SK-N-SH treated with all-trans-retinoic acid at 6 μM for 48 hours (cell line): ENCODE measurements at regions not wholly inside any gene's neighbourhood (a gene's known extent, or its start where the extent isn't known, plus 50 kb on each side); places are given as distances from the start of the nearest gene placed in this dataset.

Experiments
- ATAC-seq: fragments of 200-7000 bp; cut with Tn5 transposase; 3 replicates; pipeline ENCODE4 v1.9.1; 2020; ENCODE audit warnings: mild to moderate bottlenecking, moderate library complexity
- ARNTL ChIP-seq: fragments of 450-650 bp; formaldehyde crosslinking; IDR thresholded peaks from 2 replicates; pipeline ENCODE4 v1.5.0; 2020; ENCODE audit warnings: low read depth, mild to moderate bottlenecking, moderate library complexity, borderline replicate concordance
- BACH2 ChIP-seq: fragments of 250-450 bp; sonication (Bioruptor Pico); IDR thresholded peaks from 2 replicates; pipeline ENCODE4 v1.9.0; 2021; ENCODE audit warnings: mild to moderate bottlenecking, borderline replicate concordance
- CSDC2 ChIP-seq: fragments of 250-450 bp; sonication (Bioruptor Pico); IDR thresholded peaks from 2 replicates; pipeline ENCODE4 v1.5.0; 2020; ENCODE audit warnings: mild to moderate bottlenecking, moderate library complexity
- ISL1 ChIP-seq: fragments of 250-450 bp; sonication (Bioruptor Pico); IDR thresholded peaks from 2 replicates; pipeline ENCODE4 v2.1.2; 2022; ENCODE audit warnings: mild to moderate bottlenecking, moderate library complexity
- OSR1 ChIP-seq: fragments of 250-450 bp; sonication (Bioruptor Pico); IDR thresholded peaks from 2 replicates; pipeline ENCODE4 v1.8.0; 2022; ENCODE audit warnings: moderate library complexity, mild to moderate bottlenecking, inconsistent platforms
- PPARA ChIP-seq: fragments of 250-450 bp; sonication (Bioruptor Pico); IDR thresholded peaks from 2 replicates; pipeline ENCODE4 v1.5.0; 2020; ENCODE audit warnings: mild to moderate bottlenecking, borderline replicate concordance
- RARB ChIP-seq: fragments of 250-450 bp; sonication (Bioruptor Pico); IDR thresholded peaks from 2 replicates; pipeline ENCODE4 v1.8.0; 2021; ENCODE audit warnings: mild to moderate bottlenecking, moderate library complexity
- SNAI2 ChIP-seq: fragments of 250-450 bp; sonication (Bioruptor Pico); IDR thresholded peaks from 2 replicates; pipeline ENCODE4 v1.5.0; 2020; ENCODE audit warnings: mild to moderate bottlenecking, moderate library complexity
- TCF4 ChIP-seq: fragments of 250-450 bp; sonication (Bioruptor Pico); IDR thresholded peaks from 2 replicates; pipeline ENCODE4 v1.8.0; 2021; ENCODE audit warnings: mild to moderate bottlenecking, moderate library complexity, borderline replicate concordance
- TOX ChIP-seq: fragments of 250-450 bp; sonication (Bioruptor Pico); IDR thresholded peaks from 2 replicates; pipeline ENCODE4 v1.8.0; 2021; ENCODE audit warnings: mild to moderate bottlenecking, moderate library complexity, borderline replicate concordance
- ZC3H10 ChIP-seq: fragments of 250-450 bp; sonication (Bioruptor Pico); IDR thresholded peaks from 2 replicates; pipeline ENCODE4 v1.5.1; 2021; ENCODE audit warnings: mild to moderate bottlenecking, moderate library complexity
- ZFP3 ChIP-seq: fragments of 250-450 bp; sonication (Bioruptor Pico); IDR thresholded peaks from 2 replicates; pipeline ENCODE4 v1.5.0; 2020; ENCODE audit warnings: mild to moderate bottlenecking, moderate library complexity
- ZFP30 ChIP-seq: fragments of 450-650 bp; formaldehyde crosslinking; IDR thresholded peaks from 2 replicates; pipeline ENCODE4 v1.5.0; 2022; ENCODE audit warnings: mild to moderate bottlenecking, moderate library complexity
- ZNF565 ChIP-seq: fragments of 450-650 bp; formaldehyde crosslinking; conservative IDR thresholded peaks from 2 replicates; pipeline ENCODE4 v1.5.0; 2020; ENCODE audit warnings: low read depth, mild to moderate bottlenecking, moderate library complexity
- ZNF70 ChIP-seq: fragments of 450-650 bp; formaldehyde crosslinking; IDR thresholded peaks from 2 replicates; pipeline ENCODE4 v1.5.0; 2020; ENCODE audit warnings: mild to moderate bottlenecking, moderate library complexity
- ZNF8 ChIP-seq: fragments of 450-650 bp; formaldehyde crosslinking; IDR thresholded peaks from 2 replicates; pipeline ENCODE4 v1.5.0; 2020; ENCODE audit warnings: mild to moderate bottlenecking, moderate library complexity
- TF ChIP-seq, protein P1 (sequence below): fragments of 250-450 bp; sonication (Bioruptor Pico); IDR thresholded peaks from 2 replicates; pipeline ENCODE4 v1.5.1; 2020; ENCODE audit warnings: low read depth, mild to moderate bottlenecking, moderate library complexity
- TF ChIP-seq, protein P2 (sequence below): fragments of 250-450 bp; sonication (Bioruptor Pico); IDR thresholded peaks from 2 replicates; pipeline ENCODE4 v1.5.1; 2021; ENCODE audit warnings: mild to moderate bottlenecking, moderate library complexity
- TF ChIP-seq, protein P3 (sequence below): fragments of 250-450 bp; sonication (Bioruptor Pico); IDR thresholded peaks from 2 replicates; pipeline ENCODE4 v1.5.0; 2020; ENCODE audit warnings: mild to moderate bottlenecking, moderate library complexity
- TF ChIP-seq, protein P4 (sequence below): fragments of 250-450 bp; sonication (Bioruptor Pico); IDR thresholded peaks from 2 replicates; pipeline ENCODE4 v1.8.0; 2021; ENCODE audit warnings: low read depth, mild to moderate bottlenecking, moderate library complexity, borderline replicate concordance
- TF ChIP-seq, protein P5 (sequence below): fragments of 250-450 bp; sonication (Bioruptor Pico); IDR thresholded peaks from 2 replicates; pipeline ENCODE4 v1.8.0; 2020; ENCODE audit warnings: mild to moderate bottlenecking, moderate library complexity, borderline replicate concordance

DNA sequence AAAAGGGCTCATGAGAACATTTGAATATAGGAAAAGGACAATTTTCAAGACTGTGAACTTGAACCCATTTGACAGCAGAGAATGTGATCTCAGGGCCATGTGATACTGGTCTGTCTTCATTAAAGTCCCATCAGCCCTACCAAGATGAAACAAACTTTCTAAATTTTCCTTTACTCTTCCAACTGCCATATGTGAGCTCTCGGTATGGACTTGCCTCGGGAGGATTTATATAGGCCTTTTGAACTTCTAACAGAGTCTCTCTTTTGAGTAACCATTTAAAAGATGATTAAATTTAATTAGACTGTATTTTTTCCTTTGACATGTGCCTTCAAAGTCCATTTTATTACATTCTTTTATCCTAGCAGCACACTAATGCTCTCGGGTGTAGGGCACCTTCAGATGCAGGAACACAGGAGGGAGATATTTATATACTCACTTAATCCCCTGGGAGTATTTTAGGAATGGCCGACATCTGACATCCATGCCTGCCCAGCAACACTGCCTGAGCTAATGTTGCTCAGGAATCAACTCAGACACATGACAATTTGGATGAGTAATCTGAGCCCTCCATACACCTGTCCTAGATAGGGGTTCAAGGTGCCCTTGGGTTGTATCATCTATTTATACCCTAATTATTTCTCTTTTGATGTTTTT is 155.0 kb downstream of the SLC7A11 start:
- no peak for ATAC-seq
- TF ChIP-seq ISL1 (CRISPR knock-in tag) (no peak), ZFP30 (CRISPR knock-in tag) (no peak), SNAI2 (no peak), BACH2 (CRISPR knock-in tag) (no peak), ZNF70 (no peak), PPARA (no peak), ZFP3 (CRISPR knock-in tag) (no peak)

DNA sequence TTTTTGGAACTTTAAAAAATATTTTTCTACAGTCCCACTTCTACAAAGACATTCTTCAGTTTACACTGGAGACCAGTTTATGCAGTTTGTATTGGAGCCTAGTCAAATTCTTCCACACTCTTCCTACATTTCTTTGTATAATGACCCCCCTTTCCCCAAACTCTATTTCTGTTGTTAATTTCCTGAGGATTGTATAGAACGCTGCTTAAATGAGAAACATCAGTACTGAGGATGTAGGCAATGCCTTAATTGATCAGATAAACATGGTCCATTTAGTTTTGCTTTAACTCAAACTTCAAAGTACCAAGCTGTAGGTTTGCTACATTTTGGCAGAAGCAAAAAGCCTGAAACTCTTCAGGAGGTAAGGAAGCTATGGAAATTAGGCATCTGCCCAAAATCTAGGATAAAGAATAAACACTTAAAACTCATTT is 155.5 kb downstream of the SLC7A11 start:
- ATAC-seq: peak; percentile 17; the same call in 1 of the 3 replicates

DNA sequence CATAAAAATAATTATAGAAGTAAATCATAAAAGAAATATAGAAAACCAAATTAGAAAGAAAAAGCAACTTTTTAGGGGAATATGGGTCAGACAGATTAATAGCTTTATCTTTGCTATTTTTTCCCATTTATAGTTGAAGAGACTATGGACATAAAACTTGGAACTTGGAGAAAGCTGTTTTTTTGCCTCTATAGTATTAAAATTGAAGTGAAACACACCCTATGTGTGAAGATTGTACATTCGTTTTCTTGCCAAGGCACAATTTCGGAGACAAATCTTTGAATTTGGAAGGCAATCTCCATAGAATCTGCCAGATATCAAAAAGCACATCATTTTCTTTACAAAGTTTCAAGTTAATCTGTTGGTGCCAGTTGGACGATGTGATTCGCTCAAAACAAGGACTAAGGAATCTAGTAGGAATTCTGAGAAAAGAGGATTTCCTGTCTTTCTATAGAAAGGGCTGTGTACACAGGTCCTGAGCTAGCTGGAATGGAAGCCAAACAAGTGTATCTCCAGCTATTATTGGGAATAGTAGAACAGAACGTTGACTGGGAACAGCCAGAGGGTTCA is 156.3 kb downstream of the SLC7A11 start:
- ATAC-seq: no peak
- TF ChIP-seq OSR1 (CRISPR knock-in tag): no peak
- TF ChIP-seq, protein P1, sequence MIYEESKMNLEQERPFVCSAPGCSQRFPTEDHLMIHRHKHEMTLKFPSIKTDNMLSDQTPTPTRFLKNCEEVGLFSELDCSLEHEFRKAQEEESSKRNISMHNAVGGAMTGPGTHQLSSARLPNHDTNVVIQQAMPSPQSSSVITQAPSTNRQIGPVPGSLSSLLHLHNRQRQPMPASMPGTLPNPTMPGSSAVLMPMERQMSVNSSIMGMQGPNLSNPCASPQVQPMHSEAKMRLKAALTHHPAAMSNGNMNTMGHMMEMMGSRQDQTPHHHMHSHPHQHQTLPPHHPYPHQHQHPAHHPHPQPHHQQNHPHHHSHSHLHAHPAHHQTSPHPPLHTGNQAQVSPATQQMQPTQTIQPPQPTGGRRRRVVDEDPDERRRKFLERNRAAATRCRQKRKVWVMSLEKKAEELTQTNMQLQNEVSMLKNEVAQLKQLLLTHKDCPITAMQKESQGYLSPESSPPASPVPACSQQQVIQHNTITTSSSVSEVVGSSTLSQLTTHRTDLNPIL (CRISPR knock-in tag): no peak
- no peak for TF ChIP-seq TOX
- TF ChIP-seq TCF4 (CRISPR knock-in tag): no peak
- TF ChIP-seq ZNF565 (CRISPR knock-in tag): no peak
- TF ChIP-seq, protein P2, sequence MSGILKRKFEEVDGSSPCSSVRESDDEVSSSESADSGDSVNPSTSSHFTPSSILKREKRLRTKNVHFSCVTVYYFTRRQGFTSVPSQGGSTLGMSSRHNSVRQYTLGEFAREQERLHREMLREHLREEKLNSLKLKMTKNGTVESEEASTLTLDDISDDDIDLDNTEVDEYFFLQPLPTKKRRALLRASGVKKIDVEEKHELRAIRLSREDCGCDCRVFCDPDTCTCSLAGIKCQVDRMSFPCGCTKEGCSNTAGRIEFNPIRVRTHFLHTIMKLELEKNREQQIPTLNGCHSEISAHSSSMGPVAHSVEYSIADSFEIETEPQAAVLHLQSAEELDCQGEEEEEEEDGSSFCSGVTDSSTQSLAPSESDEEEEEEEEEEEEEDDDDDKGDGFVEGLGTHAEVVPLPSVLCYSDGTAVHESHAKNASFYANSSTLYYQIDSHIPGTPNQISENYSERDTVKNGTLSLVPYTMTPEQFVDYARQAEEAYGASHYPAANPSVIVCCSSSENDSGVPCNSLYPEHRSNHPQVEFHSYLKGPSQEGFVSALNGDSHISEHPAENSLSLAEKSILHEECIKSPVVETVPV (CRISPR knock-in tag): no peak
- TF ChIP-seq ZFP30 (CRISPR knock-in tag): no peak
- TF ChIP-seq, protein P3, sequence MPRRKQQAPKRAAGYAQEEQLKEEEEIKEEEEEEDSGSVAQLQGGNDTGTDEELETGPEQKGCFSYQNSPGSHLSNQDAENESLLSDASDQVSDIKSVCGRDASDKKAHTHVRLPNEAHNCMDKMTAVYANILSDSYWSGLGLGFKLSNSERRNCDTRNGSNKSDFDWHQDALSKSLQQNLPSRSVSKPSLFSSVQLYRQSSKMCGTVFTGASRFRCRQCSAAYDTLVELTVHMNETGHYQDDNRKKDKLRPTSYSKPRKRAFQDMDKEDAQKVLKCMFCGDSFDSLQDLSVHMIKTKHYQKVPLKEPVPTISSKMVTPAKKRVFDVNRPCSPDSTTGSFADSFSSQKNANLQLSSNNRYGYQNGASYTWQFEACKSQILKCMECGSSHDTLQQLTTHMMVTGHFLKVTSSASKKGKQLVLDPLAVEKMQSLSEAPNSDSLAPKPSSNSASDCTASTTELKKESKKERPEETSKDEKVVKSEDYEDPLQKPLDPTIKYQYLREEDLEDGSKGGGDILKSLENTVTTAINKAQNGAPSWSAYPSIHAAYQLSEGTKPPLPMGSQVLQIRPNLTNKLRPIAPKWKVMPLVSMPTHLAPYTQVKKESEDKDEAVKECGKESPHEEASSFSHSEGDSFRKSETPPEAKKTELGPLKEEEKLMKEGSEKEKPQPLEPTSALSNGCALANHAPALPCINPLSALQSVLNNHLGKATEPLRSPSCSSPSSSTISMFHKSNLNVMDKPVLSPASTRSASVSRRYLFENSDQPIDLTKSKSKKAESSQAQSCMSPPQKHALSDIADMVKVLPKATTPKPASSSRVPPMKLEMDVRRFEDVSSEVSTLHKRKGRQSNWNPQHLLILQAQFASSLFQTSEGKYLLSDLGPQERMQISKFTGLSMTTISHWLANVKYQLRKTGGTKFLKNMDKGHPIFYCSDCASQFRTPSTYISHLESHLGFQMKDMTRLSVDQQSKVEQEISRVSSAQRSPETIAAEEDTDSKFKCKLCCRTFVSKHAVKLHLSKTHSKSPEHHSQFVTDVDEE: no peak
- no peak for TF ChIP-seq ARNTL (CRISPR knock-in tag)
- no peak for TF ChIP-seq ZC3H10
- TF ChIP-seq SNAI2: no peak
- no peak for TF ChIP-seq CSDC2 (CRISPR knock-in tag)
- no peak for TF ChIP-seq ZFP3 (CRISPR knock-in tag)
- TF ChIP-seq ZNF70: no peak
- TF ChIP-seq, protein P4, sequence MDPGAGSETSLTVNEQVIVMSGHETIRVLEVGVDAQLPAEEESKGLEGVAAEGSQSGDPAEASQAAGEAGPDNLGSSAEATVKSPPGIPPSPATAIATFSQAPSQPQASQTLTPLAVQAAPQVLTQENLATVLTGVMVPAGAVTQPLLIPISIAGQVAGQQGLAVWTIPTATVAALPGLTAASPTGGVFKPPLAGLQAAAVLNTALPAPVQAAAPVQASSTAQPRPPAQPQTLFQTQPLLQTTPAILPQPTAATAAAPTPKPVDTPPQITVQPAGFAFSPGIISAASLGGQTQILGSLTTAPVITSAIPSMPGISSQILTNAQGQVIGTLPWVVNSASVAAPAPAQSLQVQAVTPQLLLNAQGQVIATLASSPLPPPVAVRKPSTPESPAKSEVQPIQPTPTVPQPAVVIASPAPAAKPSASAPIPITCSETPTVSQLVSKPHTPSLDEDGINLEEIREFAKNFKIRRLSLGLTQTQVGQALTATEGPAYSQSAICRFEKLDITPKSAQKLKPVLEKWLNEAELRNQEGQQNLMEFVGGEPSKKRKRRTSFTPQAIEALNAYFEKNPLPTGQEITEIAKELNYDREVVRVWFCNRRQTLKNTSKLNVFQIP (CRISPR knock-in tag): no peak
- no peak for TF ChIP-seq BACH2 (CRISPR knock-in tag)

More for the DNA sequence above, 155.5 kb downstream of the SLC7A11 start:
- TF ChIP-seq ARNTL (CRISPR knock-in tag): no peak
- no peak for TF ChIP-seq ZNF565 (CRISPR knock-in tag)

DNA sequence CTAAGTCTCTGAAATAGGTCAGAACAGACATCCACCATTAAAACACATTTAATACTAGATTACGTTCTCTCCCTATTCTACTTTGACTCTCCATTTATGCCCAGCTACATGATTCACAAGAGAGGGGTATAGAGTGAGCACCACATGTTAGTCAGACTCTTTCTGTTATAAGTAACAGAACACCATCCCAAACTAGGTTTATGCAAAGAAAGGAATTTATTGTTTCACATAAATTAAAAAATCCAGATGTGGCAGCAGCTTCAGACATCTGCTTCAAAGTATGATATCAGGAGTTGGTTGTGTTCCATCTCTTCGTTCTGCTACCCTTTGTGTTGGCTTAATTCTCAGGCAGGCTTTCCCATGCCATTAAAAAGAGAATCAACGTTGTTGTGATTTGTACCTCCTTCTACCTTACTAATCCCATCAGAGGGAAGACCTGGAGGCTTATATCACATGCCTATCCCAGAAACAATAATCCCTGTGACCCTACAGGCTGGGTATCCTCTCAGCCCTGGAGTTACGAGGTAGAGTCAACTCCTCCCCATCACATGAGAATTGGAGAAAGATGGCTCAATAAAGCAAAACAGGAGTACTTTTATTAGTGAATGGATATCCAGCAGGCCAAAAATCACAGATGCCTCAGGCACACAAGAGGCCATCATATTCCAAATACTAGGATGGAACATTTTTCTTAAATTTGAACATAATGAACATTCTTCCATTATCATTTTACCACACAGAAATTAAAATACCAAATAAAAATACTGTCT is 163.2 kb downstream of the SLC7A11 start:
- ATAC-seq: no peak
- TF ChIP-seq PPARA (no peak), ZNF8 (CRISPR knock-in tag) (no peak), RARB (no peak)
- TF ChIP-seq, protein P3: no peak
- TF ChIP-seq, protein P2 (CRISPR knock-in tag): no peak
- TF ChIP-seq, protein P5, sequence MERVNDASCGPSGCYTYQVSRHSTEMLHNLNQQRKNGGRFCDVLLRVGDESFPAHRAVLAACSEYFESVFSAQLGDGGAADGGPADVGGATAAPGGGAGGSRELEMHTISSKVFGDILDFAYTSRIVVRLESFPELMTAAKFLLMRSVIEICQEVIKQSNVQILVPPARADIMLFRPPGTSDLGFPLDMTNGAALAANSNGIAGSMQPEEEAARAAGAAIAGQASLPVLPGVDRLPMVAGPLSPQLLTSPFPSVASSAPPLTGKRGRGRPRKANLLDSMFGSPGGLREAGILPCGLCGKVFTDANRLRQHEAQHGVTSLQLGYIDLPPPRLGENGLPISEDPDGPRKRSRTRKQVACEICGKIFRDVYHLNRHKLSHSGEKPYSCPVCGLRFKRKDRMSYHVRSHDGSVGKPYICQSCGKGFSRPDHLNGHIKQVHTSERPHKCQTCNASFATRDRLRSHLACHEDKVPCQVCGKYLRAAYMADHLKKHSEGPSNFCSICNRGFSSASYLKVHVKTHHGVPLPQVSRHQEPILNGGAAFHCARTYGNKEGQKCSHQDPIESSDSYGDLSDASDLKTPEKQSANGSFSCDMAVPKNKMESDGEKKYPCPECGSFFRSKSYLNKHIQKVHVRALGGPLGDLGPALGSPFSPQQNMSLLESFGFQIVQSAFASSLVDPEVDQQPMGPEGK: no peak
